GM18498 (cell line): ENCODE measurements at regions not wholly inside any gene's neighbourhood (a gene's known extent, or its start where the extent isn't known, plus 50 kb on each side); places are given as distances from the start of the nearest gene placed in this dataset.
A peak's percentile ranks its signal among the peaks of the same experiment; 100 is the strongest.
"Not testable (repeated sequence)": the region's sequence is repeated elsewhere in the genome, so short reads cannot be mapped to it uniquely, and the experiment has no call there.

Experiments
- ATAC-seq: cut with Tn5 transposase; IDR thresholded peaks from one replicate; pipeline ENCODE4 v1.9.1; 2021; ENCODE audit warnings: mild to moderate bottlenecking, moderate library complexity; ENCODE audit not compliant: unreplicated experiment

GRCh38 chr7:55261386-55261770, 103.8 kb upstream of the LANCL2 start:
- ATAC-seq, result no peak

DNA sequence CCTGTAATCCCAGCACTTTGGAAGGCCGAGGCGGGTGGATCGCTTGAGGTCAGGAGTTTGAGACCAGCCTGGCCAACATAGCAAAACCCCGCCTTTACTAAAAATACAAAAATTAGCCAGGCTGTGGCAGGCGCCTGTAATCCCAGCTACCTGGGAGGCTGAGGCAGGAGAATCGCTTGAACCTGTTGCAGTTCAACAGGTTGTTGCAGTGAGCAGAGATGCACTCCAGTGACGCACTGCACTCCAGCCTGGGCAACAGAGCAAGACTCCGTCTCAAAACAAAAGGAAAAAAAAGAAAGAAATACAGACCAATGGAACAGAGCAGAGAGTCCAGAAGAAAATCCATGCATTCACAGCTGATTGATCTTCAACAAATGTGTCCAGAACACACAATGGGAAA, 99.8 kb upstream of the LANCL2 start:
- not testable (repeated sequence) for ATAC-seq

- no peak for ATAC-seq
Measured at GRCh38 chr7:55265836-55266642, 99.1 kb upstream of the LANCL2 start.

DNA sequence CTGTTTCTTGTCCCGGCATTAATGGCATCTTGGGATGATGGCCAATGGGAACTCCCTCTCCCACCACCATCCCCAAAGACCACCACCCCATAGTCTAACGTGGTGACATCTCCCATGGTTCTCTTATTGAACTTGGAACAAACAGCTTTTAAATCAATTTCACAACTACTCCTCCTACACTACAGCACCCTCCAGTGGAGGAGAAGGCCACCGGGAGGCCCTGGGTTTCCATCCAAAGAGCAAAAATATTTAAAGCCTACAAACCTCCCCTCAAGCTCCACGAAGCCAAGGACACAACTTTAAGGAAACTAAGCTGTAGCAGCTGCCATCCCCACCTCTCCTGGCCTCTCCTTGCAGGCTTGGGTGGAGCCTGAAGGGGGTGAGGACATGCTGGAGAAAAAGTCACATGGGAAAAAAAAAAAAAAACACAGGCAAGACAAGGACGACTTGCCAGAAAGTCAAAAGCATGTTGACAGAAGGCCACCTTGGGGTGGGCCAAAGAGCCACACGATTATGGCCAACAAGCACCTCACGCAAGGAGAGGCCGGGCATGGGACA, 94.0 kb upstream of the LANCL2 start:
- ATAC-seq, result no peak

DNA sequence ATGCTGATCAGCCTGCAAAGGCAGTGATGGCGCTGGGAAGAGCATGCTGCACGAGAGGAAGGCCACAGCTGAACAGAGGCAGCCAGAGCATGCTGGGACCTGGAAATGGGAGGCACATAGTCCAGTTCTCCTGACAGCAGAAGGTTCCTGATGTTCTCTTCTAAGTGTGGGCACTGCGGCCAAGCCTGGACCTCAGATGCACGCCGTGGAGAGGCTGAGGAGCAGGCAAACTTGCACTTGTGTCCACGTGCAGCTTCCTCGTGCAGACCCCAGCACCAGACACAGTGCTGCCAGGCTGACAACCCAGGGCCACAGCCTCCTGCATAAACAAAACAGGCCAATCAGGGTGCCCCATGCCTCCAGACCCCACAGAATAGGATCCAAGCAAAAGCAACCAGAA, 93.5 kb upstream of the LANCL2 start:
- no peak for ATAC-seq

DNA sequence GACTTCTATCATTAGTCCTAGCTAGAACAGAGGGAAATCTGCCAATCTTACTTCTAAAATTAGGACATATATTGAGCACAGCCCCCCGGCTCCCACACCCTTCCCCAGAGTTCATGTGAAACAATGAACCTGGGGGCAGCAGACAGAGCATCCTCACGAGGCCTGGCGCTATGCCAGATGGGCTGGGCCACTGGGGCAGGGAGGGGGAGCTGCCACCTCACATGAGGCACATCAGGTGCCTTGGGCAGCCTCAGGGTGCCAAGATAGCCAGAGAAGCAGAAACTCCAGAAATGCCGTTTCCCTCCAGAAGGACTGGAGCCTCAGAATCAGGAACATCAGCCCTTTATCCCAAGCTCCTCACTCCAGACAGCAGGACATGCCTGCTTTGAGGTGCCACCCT, 92.8 kb upstream of the LANCL2 start:
- ATAC-seq, result no peak

GRCh38 chr7:55273186-55273980, 91.8 kb upstream of the LANCL2 start:
- no peak for ATAC-seq

GRCh38 chr7:55274156-55274555, 91.0 kb upstream of the LANCL2 start:
- ATAC-seq, result no peak

DNA sequence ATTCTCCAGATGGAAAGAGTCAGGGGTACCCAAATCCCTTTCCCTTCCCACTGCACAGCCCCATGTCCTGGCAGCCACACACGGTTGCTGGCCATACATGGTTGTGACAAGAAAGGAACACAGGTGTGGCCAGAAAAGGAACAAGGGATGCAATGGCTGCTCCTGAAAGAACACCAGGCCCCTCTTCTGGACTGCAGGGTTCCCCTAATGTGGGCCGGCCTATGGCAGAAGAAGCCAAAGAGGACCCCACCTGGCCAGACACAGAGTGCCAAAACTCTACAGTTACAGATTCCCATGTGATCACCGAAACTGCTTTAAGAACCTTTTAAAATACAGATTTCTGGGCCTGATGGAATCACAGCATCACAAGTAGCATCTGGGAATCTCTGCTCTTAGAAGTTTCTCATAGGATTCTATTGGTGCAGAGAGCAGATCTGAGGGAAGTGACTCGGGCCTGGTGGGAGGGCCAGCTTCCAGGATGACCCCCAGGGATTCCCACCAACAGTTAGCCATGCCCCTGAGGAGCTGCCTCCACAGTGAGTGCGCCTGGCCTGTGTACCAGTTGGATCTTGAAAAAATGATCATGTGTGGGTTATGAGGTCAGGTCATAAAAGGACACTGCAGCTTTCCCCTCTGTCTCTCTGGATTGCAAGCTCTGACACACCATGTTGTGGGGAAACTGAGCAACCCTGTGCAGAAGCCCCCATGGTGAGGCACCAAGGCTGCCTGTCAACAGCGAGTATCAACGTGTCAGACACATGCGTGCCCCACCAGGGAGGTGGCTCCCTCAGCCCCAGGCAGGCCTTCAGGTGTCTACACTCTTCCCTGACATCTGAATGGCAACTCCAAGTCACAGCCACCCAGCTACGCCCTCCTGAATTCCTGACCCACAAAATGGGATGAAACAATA, 89.6 kb upstream of the LANCL2 start:
- ATAC-seq, result no peak

DNA sequence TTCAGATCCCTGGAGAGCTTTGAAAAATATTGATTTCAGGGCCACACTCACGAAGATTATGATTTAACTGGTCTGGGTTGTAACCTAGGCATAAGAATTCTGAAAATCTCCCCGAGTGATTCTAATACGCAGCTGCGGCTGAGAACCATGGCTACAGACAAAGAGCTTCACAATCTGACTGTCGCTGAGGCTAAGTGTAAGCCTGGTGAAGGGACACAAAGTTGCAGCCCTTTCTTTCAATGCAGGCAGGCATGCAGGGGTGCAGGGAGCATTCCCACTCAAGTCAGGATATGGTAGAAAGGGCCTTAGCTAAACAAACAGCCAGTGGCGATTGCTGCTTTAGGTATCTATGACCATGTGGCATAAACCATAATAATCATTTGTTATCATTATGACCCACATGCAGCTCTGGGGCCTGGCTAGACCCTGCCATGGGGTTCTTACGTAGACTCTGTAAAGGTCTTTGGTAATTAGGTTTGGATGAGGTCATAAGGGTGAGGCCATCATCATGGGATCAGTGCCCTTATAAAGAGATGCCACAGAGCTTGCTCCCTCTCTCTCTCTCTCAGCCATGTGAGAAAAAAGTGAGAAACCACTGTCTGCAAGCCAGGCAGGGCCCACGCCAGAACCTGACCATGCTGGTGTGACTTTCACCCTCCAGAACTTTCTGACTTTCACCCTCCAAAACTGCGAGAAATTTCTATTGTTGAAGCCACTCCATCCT, 88.4 kb upstream of the LANCL2 start:
- no peak for ATAC-seq

DNA sequence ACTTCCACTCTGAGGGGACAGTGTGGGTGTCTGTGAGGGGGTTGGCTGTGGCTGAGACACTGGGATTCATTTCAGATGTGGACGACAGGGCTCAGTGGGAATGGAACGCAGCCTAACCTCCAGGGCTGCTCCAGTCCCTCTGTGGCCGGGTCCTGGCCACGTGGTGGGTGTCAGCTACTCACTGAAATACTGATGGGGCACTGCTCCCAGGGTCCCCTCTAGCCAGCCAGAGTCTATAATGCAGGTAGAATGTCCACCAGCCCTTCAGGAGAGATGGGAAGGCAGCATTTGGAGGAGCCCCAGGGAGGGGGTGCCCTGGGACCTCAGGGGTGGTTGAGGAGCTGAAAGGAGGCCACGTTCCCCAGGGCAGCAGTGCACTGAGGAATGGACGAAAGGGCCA, 87.2 kb upstream of the LANCL2 start:
- ATAC-seq, result no peak

- ATAC-seq, result no peak
Measured at GRCh38 chr7:55278321-55278720, 86.8 kb upstream of the LANCL2 start.

DNA sequence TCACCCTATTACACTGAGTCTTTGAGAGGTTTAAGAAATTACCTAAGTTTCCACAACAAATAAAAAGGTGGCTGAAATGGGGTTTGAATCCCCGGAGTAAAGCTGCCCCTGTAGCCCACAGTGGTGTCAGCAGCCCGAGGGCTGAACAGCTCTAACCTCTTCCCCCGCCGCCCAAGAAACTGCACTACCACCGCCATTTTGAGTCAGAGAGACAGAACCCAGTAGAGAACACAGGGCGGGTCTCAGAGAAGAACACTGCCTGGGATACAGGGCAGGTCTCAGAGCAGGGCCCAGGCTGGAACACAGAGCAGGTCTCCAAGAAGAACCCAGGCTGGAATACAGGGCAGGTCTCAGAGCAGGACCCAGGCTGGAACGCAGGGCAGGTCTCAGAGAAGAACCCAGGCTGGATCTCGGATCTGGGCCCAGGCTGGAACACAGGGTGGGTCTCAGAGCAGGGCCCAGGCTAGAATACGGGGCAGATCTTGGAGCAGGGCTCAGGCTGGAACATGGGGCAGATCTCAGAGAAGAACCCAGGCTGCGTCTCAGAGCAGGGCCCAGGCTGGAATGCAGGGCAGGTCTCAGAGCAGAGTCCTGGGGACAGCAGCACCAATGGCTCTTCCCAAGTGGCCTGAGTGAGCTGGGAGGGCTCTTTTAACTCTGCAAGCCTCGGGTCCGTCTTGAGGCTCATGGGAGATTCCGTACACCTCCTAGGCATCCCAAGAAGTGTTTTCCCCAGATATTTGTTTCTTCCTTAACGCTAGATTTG, 85.9 kb upstream of the LANCL2 start:
- no peak for ATAC-seq

- peak; percentile 89 for ATAC-seq
Measured at GRCh38 chr7:55280031-55280454, 85.1 kb upstream of the LANCL2 start.

GRCh38 chr7:55285665-55286064, 79.5 kb upstream of the LANCL2 start:
- ATAC-seq, result no peak

- ATAC-seq, result no peak
Measured at GRCh38 chr7:55286666-55287065, 78.5 kb upstream of the LANCL2 start.

DNA sequence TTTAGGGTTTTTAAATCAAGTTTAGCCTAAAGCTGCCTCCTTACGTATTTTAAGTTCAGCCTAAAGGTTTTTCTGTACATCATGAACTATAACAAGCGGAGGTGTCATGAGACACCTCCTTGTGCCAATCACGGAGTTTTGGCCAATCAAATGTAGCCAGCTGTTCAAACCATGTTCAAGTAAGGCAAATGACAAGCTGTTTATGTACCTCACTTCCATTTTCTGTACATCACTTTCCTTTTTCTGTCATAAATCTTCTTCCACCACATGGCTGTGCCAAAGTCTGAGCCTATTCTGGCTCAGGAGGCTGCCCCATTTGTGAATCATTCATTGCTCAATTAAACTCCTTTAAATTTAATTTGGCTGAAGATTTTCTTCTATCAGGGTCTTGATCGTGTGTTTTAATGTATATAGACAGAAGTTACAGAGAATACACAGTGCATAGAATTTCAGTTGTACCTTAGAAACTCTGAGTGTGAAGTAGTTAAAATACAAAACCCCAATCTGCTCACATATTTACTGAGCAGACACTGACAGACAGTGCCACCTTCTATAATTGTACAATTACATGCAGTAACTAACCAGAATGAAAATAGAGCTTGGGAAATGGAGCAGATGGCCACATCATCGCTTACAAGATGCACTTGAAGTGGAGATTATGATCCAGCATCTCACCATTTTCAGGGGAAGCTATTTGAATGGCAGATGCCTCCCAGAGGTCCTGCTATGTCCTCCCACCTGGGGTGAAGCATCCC, 76.9 kb upstream of the LANCL2 start:
- no peak for ATAC-seq

DNA sequence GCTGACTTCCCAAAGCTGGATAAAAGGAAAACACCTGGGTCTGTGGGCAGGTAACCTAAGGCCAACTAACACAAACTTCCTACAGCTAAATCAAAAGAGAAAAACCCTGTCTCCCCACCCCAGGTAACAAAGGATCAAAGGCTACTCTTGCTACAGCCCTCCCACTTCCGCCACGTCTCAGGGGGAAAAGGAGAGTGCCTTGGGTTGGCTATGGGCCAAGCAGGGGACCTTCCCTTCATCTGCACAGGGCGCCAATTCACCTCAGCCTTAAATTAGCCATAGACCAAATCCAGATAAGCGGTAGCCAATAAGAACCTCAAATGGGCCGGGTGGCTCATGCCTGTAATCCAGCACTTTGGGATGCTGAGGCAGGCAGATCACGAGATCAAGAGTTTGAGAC, 69.1 kb upstream of the LANCL2 start:
- ATAC-seq, result no peak
